ENCODE measurements at regions not wholly inside any gene's neighbourhood (a gene's known extent, or its start where the extent isn't known, plus 50 kb on each side); places are given as distances from the start of the nearest gene placed in this dataset.

DNA sequence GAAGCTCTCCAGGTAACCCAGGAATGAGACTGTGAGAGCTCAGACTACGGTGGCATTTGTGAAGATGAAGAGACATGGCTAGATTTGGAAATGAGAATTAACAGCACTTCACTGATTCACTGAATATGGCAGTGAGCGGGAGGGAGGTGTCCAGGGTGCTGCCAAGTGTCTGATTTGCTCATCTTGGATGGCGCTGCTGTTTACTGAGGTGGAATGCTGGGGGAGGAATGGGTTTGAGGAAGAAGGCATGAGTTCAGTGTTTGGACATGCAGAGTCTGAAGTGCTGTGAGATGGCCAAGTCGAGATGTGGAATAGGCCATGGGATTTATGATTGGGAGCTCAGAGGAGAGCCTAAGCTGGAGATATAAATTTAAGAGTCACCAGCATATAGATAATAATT, 437.1 kb upstream of the NPVF start:
- H3K4me3 ChIP-seq (replicated peaks; ENCODE audit: low read depth, low read length) = no peak overlapping the region
- no peak for DNase-seq (ENCODE audit: low read depth)
- no peak for TF ChIP-seq CTCF (IDR thresholded peaks at IDR 0.05; ENCODE audit: low read length, missing control alignments)

GRCh38 chr7:25665903-25666670, 437.8 kb upstream of the NPVF start:
- no peak overlapping the region for H3K4me3 ChIP-seq (replicated peaks; ENCODE audit: low read depth, low read length)
- no peak for DNase-seq (ENCODE audit: low read depth)
- no peak for TF ChIP-seq CTCF (IDR thresholded peaks at IDR 0.05; ENCODE audit: low read length, missing control alignments)

GRCh38 chr7:25666671-25667060, 438.4 kb upstream of the NPVF start:
- no peak for DNase-seq (ENCODE audit: low read depth)
- H3K4me3 ChIP-seq (replicated peaks; ENCODE audit: low read depth, low read length) = no peak overlapping the region
- no peak for TF ChIP-seq CTCF (IDR thresholded peaks at IDR 0.05; ENCODE audit: low read length, missing control alignments)

DNA sequence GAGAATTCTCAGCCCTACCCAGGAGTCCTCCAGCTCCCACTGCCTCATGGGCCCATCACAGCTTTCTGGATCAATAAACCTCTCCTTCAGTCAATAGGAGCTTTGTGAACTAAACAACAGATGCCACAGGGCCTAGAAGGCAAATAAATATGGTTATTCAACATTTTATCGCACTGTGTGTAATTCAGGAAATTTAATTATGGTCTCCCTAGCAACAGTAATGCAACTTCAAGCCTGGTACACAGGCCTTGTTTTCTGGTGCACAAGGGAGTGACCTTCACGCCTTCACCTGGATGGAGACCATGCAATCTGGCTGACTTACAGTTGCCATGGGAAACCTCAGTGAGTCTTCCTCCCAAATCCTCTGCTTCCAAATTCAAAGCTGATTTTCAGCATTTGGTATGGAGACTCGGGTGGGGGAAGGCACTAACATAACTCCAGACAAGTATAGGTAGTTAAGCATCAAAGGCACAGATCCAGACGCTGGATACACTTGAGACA, 441.0 kb upstream of the NPVF start:
- no peak for DNase-seq (ENCODE audit: low read depth)
- H3K4me3 ChIP-seq (replicated peaks; ENCODE audit: low read depth, low read length) = no peak overlapping the region
- no peak for TF ChIP-seq CTCF (IDR thresholded peaks at IDR 0.05; ENCODE audit: low read length, missing control alignments)

DNA sequence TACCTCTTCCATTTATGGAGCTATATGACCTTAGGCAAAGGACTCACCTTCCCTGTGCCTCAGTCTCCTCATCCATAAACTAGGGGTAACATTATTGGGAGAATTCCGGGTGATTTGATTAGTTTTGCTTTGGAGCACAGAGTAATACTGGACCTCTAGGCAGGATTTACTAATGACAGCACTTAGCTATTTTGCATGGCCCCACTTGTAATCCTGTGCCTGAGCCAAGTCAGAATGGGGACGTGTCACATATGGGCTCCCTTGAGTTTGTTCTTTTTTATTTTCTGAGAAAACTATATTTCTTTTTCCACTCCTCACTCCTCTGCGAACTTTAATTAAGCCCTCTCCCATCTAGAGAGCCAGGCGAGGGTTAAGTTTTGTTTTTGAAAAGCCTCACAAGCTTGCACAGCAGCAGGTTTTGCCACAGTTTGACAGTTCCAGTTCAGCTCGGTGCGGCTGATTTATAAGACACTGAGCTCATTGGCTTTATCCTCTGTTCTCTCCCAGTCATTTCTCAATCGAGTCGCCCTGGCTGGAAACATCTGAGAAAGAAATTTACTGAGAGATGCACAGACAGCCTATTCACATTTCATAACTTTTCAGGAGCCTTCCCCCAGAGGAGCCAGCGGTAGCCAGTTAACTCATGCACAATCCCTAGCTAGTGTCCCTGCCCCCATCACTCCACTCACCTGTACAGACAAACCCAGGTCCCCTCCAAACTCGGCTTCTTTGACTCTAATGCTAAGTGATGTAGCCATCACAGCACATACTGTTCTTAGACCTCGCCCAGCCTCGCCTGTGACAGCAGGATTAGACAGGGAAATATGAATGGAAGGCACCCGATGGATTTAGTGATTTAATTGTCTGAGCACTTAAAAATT, 441.9 kb upstream of the NPVF start:
- DNase-seq (ENCODE audit: low read depth) = peak; percentile 3
- TF ChIP-seq CTCF (IDR thresholded peaks at IDR 0.05; ENCODE audit: low read length, missing control alignments) = no peak
- no peak overlapping the region for H3K4me3 ChIP-seq (replicated peaks; ENCODE audit: low read depth, low read length)

GRCh38 chr7:25671111-25671510, 442.8 kb upstream of the NPVF start:
- H3K4me3 ChIP-seq (replicated peaks; ENCODE audit: low read depth, low read length) = no peak overlapping the region
- TF ChIP-seq CTCF (IDR thresholded peaks at IDR 0.05; ENCODE audit: low read length, missing control alignments) = no peak
- no peak for DNase-seq (ENCODE audit: low read depth)
